Activated naive CD4-positive, alpha-beta T cell treated with anti-CD3 and anti-CD28 coated beads, Interleukin-2, amount 50 U/mL, for 16 hours (primary cell): ENCODE measurements at regions not wholly inside any gene's neighbourhood (a gene's known extent, or its start where the extent isn't known, plus 50 kb on each side); places are given as distances from the start of the nearest gene placed in this dataset.

Experiments
- DNase-seq: peaks from one replicate; pipeline ENCODE4 v3.0.0-alpha.2; 2020

- DNase-seq = no peak
Measured at GRCh38 chr3:69435274-69436265, 49.7 kb upstream of the FRMD4B start.
